SK-N-SH (cell line): ENCODE measurements at regions not wholly inside any gene's neighbourhood (a gene's known extent, or its start where the extent isn't known, plus 50 kb on each side); places are given as distances from the start of the nearest gene placed in this dataset.

Experiments
- CTCF ChIA-PET: fragments of 300-600, 350-600 bp; formaldehyde crosslinking; extraction: SDS; loops from one replicate; lab custom pipeline; 2021; lab: Yijun Ruan, JAX
- POLR2A ChIA-PET: fragments of 350-600 bp; sonication (Branson Sonifier 250); formaldehyde crosslinking; extraction: SDS; loops from one replicate; lab custom pipeline; 2020; ENCODE audit warnings: antibody characterized with exemption, inconsistent platforms; lab: Yijun Ruan, JAX
- DNase-seq: peaks from one replicate; pipeline ENCODE4 v3.0.0; 2012
- H2AFZ ChIP-seq: fragments of 200-600 bp; sonication (generic); 2 replicates; pipeline ENCODE4 v1.8.1; 2016; ENCODE audit warnings: antibody characterized with exemption, mild to moderate bottlenecking, low read depth
- H3F3A ChIP-seq: fragments of 200-600 bp; sonication (generic); replicated peaks from 2 replicates; pipeline ENCODE3; 2016; ENCODE audit warnings: antibody characterized with exemption, mild to moderate bottlenecking; ENCODE audit not compliant: insufficient read depth
- H3K27ac ChIP-seq, 2 experiments: fragments of 200-500 bp in 1 of 2; fragments of 200-600 bp in 1 of 2; sonication (Bioruptor generic) in 1 of 2; sonication (generic), shearing (Covaris generic) in 1 of 2; 2 replicates each; pipeline versions ENCODE4 v1.5.1 to v1.6.1; 2014 to 2016; ENCODE audit warnings: low read depth in 2 of 2, inconsistent platforms in 1 of 2, low read length in 1 of 2, mild to moderate bottlenecking in 1 of 2, mixed read lengths in 1 of 2
- H3K27me3 ChIP-seq: fragments of 200-600 bp; sonication (generic), shearing (Covaris generic); 2 replicates; pipeline ENCODE4 v1.6.1; 2016; ENCODE audit warnings: mixed run types; ENCODE audit not compliant: insufficient read depth
- H3K36me3 ChIP-seq, 2 experiments: fragments of 200-500 bp in 1 of 2; fragments of 200-600 bp in 1 of 2; sonication (Bioruptor generic) in 1 of 2; sonication (generic) in 1 of 2; replicated peaks in 1 of 2; 2 replicates each; pipeline versions ENCODE3 to v1.5.1; 2014 to 2016; ENCODE audit warnings: low read length in 1 of 2, mild to moderate bottlenecking in 1 of 2; ENCODE audit not compliant: insufficient read depth in 2 of 2, control insufficient read depth in 1 of 2
- H3K4me1 ChIP-seq, 2 experiments: fragments of 200-500 bp in 1 of 2; fragments of 200-600 bp in 1 of 2; sonication (Bioruptor generic) in 1 of 2; sonication (generic), shearing (Covaris generic) in 1 of 2; 2 replicates each; pipeline versions ENCODE4 v1.5.1 to v1.6.1; 2014 to 2016; ENCODE audit warnings: low read depth in 1 of 2, low read length in 1 of 2, mixed run types in 1 of 2; ENCODE audit not compliant: insufficient read depth in 2 of 2, control insufficient read depth in 1 of 2
- H3K4me2 ChIP-seq: fragments of 200-600 bp; sonication (generic), shearing (Covaris generic); 2 replicates; pipeline ENCODE4 v1.6.1; 2017; ENCODE audit warnings: mixed run types
- H3K4me3 ChIP-seq, 2 experiments: fragments of 200-500 bp in 1 of 2; fragments of 200-600 bp in 1 of 2; sonication (Bioruptor generic) in 1 of 2; sonication (generic), shearing (Covaris generic) in 1 of 2; 2 replicates each; pipeline versions ENCODE4 v1.5.1 to v1.8.1; 2014 to 2016; ENCODE audit warnings: low read depth in 2 of 2, inconsistent platforms in 1 of 2, low read length in 1 of 2, mild to moderate bottlenecking in 1 of 2, mixed read lengths in 1 of 2, moderate library complexity in 1 of 2
- H3K79me2 ChIP-seq: fragments of 200-600 bp; sonication (generic); 2 replicates; pipeline ENCODE4 v1.8.1; 2017; ENCODE audit warnings: mild to moderate bottlenecking; ENCODE audit not compliant: insufficient read depth
- H3K9ac ChIP-seq: fragments of 200-600 bp; sonication (generic); 2 replicates; pipeline ENCODE4 v1.6.1; 2017; ENCODE audit warnings: mixed run types
- H3K9me2 ChIP-seq: fragments of 200-600 bp; sonication (generic); 2 replicates; pipeline ENCODE4 v1.6.1; 2017; ENCODE audit warnings: mixed run types
- H3K9me3 ChIP-seq: fragments of 200-600 bp; sonication (generic); 2 replicates; pipeline ENCODE4 v1.6.1; 2017; ENCODE audit warnings: mixed run types, mild to moderate bottlenecking, moderate library complexity
- H4K20me1 ChIP-seq: fragments of 200-600 bp; sonication (generic); 2 replicates; pipeline ENCODE4 v1.6.1; 2017; ENCODE audit warnings: mild to moderate bottlenecking, mixed run types; ENCODE audit not compliant: insufficient read depth
- CTCF ChIP-seq: fragments of 200-600 bp; sonication (generic); IDR thresholded peaks from 2 replicates; pipeline ENCODE4 v1.6.1; 2017; ENCODE audit warnings: antibody characterized with exemption, mild to moderate bottlenecking, moderate library complexity
- ELF1 ChIP-seq: IDR thresholded peaks from 2 replicates; pipeline ENCODE4 v1.4.0; 2012
- GABPA ChIP-seq: IDR thresholded peaks from 2 replicates; pipeline ENCODE4 v1.4.0; 2012; ENCODE audit warnings: low read depth, mild to moderate bottlenecking
- MAX ChIP-seq: IDR thresholded peaks from 2 replicates; pipeline ENCODE4 v1.4.0; 2012; ENCODE audit warnings: low read depth
- MEF2A ChIP-seq: IDR thresholded peaks from 2 replicates; pipeline ENCODE4 v1.4.0; 2012; ENCODE audit warnings: low read depth, borderline replicate concordance
- NFIC ChIP-seq: IDR thresholded peaks from 2 replicates; pipeline ENCODE4 v1.4.0; 2012; ENCODE audit warnings: borderline replicate concordance
- NRF1 ChIP-seq: IDR thresholded peaks from 2 replicates; pipeline ENCODE4 v1.6.1; 2012; ENCODE audit warnings: low read depth, mild to moderate bottlenecking, low read length
- SIN3A ChIP-seq: IDR thresholded peaks from 2 replicates; pipeline ENCODE4 v1.6.1; 2012; ENCODE audit warnings: low read depth, mild to moderate bottlenecking, low read length, moderate library complexity, borderline replicate concordance
- USF1 ChIP-seq: IDR thresholded peaks from 2 replicates; pipeline ENCODE4 v1.4.0; 2012; ENCODE audit warnings: low read depth, borderline replicate concordance
- YY1 ChIP-seq: IDR thresholded peaks from 2 replicates; pipeline ENCODE4 v1.4.0; 2012; ENCODE audit warnings: low read depth, mild to moderate bottlenecking
- ZBTB33 ChIP-seq: IDR thresholded peaks from 2 replicates; pipeline ENCODE4 v1.4.0; 2012; ENCODE audit warnings: low read depth, borderline replicate concordance
- WGBS: methylation state at CpG from one replicate; pipeline ENCODE4 v1.1.6; 2017; ENCODE audit warnings: low lambda C conversion rate; 5-methylcytosine and 5-hydroxymethylcytosine counted together

- Histone ChIP-seq H3K9ac (no peak overlapping the region), H3K4me2 (no peak overlapping the region), H3F3A (no peaks in the 10 kb centered on the region), H3K4me3 (no peak overlapping the region)
- no peak for TF ChIP-seq ELF1
- no peak for TF ChIP-seq YY1
- no peak for TF ChIP-seq NFIC
- TF ChIP-seq NRF1 = no peak
- TF ChIP-seq USF1 = no peak
- TF ChIP-seq ZBTB33 = no peak
- no peak for TF ChIP-seq GABPA
- TF ChIP-seq SIN3A = no peak
- TF ChIP-seq, all 33 proteins: peak for 0
- H4K20me1 ChIP-seq = no peaks in the 10 kb centered on the region
- no peaks in the 10 kb centered on the region for H3K9me3 ChIP-seq
- 45% methylated on average over 12 of the region's 12 CpGs for WGBS
- H2AFZ ChIP-seq = no peak overlapping the region
- H3K9me2 ChIP-seq = no peaks in the 10 kb centered on the region
- no peaks in the 10 kb centered on the region for H3K79me2 ChIP-seq
- no peak overlapping the region for H3K27ac ChIP-seq
- H3K36me3 ChIP-seq = no peaks in the 10 kb centered on the region
- H3K4me1 ChIP-seq = no peaks in the 10 kb centered on the region
- no peak for DNase-seq
- CTCF ChIA-PET = interaction anchor here (0.6 to 1.4 kb wide), 3 partner anchors 8 to 162 kb away, joined by 3 to 4 read pairs (median 3); no protein-coding TSS in a partner anchor
- H3K27me3 ChIP-seq = peaks cover 8% of the 10 kb centered on the region; the same call in 1 of the 2 replicates
- POLR2A ChIA-PET = no interaction called here
These were observed 130.2 kb upstream of the CDH5 start for GRCh38 chr16:66236301-66236700.

GRCh38 chr16:66231452-66232160 is 134.9 kb upstream of the CDH5 start:
- CTCF ChIA-PET = no interaction called here
- 62% methylated on average over 9 of the region's 9 CpGs for WGBS
- H4K20me1 ChIP-seq = no peaks in the 10 kb centered on the region

More at GRCh38 chr16:66231452-66232160, 134.9 kb upstream of the CDH5 start:
- Histone ChIP-seq H3K9ac (no peak overlapping the region), H3K36me3 (no peaks in the 10 kb centered on the region), H3K9me2 (no peaks in the 10 kb centered on the region), H3K4me3 (no peak overlapping the region), H3K79me2 (no peaks in the 10 kb centered on the region), H3K4me2 (no peak overlapping the region), H3F3A (no peaks in the 10 kb centered on the region), H3K4me1 (no peaks in the 10 kb centered on the region), H3K9me3 (no peaks in the 10 kb centered on the region)
- POLR2A ChIA-PET = no interaction called here
- no peak for DNase-seq
- TF ChIP-seq CTCF = no peak
- TF ChIP-seq MEF2A = no peak
- TF ChIP-seq MAX = no peak
- TF ChIP-seq, all 33 proteins: peak for 0
- H2AFZ ChIP-seq = no peak overlapping the region
- peaks cover 8% of the 10 kb centered on the region; the same call in 1 of the 2 replicates for H3K27me3 ChIP-seq
- no peak overlapping the region for H3K27ac ChIP-seq
